ENCODE measurements at regions not wholly inside any gene's neighbourhood (a gene's known extent, or its start where the extent isn't known, plus 50 kb on each side); places are given as distances from the start of the nearest gene placed in this dataset.
"Not testable (repeated sequence)": the region's sequence is repeated elsewhere in the genome, so short reads cannot be mapped to it uniquely, and the experiment has no call there.

DNA sequence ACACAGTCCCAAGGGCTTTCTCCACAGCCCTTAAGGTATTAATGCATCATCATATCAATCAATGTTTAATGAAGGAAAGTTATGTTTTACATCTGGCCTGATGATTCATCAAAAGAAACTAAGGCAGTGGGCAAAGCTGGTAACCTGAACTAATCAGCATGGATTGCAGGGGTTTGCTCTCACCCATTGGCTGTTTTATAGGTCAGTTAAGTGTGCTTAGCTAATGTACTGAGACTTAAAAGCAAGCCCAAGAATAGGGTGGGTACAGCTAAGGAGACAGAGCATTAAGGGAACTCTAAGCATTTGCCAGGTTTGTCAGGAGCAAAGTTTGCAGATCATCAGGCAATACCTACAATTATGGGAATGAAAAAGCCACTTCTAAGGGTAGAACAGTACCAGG, 1247.6 kb downstream of the CDH8 start:
- no peak overlapping the region for H3K4me3 ChIP-seq
- DNase-seq (ENCODE audit: low spot score in 2 of 2), result no peak
- H3K27ac ChIP-seq, result no peak overlapping the region
- no peaks in the 10 kb centered on the region for H3K36me3 ChIP-seq
- H3K27me3 ChIP-seq, result no peaks in the 10 kb centered on the region
- H3K9me3 ChIP-seq, result no peaks in the 10 kb centered on the region
- no peak for TF ChIP-seq POLR2A (IDR thresholded peaks at IDR 0.05)
- TF ChIP-seq EP300 (IDR thresholded peaks at IDR 0.05), result no peak
- no peak for TF ChIP-seq POLR2AphosphoS5 (IDR thresholded peaks at IDR 0.05)
- TF ChIP-seq, protein P1, sequence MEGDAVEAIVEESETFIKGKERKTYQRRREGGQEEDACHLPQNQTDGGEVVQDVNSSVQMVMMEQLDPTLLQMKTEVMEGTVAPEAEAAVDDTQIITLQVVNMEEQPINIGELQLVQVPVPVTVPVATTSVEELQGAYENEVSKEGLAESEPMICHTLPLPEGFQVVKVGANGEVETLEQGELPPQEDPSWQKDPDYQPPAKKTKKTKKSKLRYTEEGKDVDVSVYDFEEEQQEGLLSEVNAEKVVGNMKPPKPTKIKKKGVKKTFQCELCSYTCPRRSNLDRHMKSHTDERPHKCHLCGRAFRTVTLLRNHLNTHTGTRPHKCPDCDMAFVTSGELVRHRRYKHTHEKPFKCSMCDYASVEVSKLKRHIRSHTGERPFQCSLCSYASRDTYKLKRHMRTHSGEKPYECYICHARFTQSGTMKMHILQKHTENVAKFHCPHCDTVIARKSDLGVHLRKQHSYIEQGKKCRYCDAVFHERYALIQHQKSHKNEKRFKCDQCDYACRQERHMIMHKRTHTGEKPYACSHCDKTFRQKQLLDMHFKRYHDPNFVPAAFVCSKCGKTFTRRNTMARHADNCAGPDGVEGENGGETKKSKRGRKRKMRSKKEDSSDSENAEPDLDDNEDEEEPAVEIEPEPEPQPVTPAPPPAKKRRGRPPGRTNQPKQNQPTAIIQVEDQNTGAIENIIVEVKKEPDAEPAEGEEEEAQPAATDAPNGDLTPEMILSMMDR (IDR thresholded peaks at IDR 0.05), result no peak
- no peaks in the 10 kb centered on the region for H3K4me1 ChIP-seq

DNA sequence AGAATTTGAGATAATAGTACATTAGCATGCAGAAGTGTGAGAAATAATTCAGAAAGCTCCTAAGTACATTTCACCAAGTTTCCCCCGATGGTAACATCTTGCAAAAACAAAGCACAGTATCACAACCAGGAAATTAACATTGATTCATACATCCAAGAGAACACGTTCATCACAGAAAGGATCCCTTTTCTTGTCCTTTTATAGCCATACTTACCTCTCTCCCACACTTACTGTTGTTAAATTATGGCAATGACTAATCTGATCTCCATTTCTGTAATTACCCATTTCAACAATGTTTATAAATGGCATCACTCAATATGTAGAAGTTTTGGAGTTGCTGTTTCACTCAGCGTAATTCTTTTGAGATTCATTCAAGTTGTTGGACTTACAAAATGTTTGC, 1260.0 kb downstream of the CDH8 start:
- 64% methylated on average over 3 of the region's 3 CpGs for WGBS
- DNase-seq (ENCODE audit: low spot score in 2 of 2), result no peak

DNA sequence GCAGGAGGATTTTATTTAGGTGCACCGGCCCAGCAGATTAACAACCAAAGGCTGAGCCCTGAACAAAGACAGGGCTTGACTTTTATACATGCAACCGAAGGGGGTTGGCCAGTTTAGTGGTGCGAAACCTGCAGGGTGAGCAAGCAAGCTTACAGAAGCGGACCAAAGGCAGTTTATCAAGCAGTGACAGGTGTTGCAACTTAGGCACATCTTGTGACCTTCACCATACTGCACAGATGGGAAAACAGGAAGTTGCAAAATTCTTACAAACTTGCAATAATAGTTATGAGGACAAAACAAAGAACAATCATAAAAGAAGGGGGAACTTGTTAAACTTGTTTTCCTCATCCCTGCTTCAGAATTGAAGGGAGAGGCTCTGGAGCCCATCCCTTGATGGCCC, 1265.1 kb downstream of the CDH8 start:
- Histone ChIP-seq H3K4me3 (no peak overlapping the region), H3K9me3 (no peaks in the 10 kb centered on the region), H3K4me1 (no peaks in the 10 kb centered on the region), H3K27ac (no peak overlapping the region), H3K27me3 (no peaks in the 10 kb centered on the region), H3K36me3 (no peaks in the 10 kb centered on the region)
- no peak for TF ChIP-seq POLR2A (IDR thresholded peaks at IDR 0.05)
- no peak for TF ChIP-seq EP300 (IDR thresholded peaks at IDR 0.05)
- TF ChIP-seq, protein P1 (IDR thresholded peaks at IDR 0.05), result no peak
- no peak for TF ChIP-seq POLR2AphosphoS5 (IDR thresholded peaks at IDR 0.05)
- no peak for DNase-seq (ENCODE audit: low spot score in 2 of 2)
- 84% methylated on average over 4 of the region's 4 CpGs for WGBS

More for the DNA sequence above, 1260.0 kb downstream of the CDH8 start:
- Histone ChIP-seq H3K36me3 (no peaks in the 10 kb centered on the region), H3K9me3 (no peaks in the 10 kb centered on the region), H3K4me1 (no peaks in the 10 kb centered on the region), H3K27ac (no peak overlapping the region), H3K27me3 (no peaks in the 10 kb centered on the region), H3K4me3 (no peak overlapping the region)
- TF ChIP-seq POLR2AphosphoS5 (IDR thresholded peaks at IDR 0.05) (no peak), POLR2A (IDR thresholded peaks at IDR 0.05) (no peak)
- TF ChIP-seq, protein P1 (IDR thresholded peaks at IDR 0.05), result no peak

DNA sequence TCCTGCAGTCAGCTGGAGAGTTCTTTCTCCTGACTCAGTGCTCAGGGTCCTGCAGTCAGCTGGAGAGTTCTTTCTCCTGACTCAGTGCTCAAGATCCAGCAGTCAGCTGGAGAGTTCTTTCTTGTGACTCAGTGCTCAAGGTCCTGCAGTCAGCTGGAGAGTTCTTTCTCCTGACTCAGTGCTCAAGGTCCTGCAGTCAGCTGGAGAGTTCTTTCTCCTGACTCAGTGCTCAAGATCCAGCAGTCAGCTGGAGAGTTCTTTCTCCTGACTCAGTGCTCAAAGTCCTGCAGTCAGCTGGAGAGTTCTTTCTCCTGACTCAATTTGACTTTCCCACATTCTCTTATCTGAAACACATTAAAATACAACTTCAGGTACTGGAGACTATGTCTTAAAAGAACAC, 1265.9 kb downstream of the CDH8 start:
- not testable (repeated sequence) for H3K9me3 ChIP-seq; H3K4me1 ChIP-seq; DNase-seq (ENCODE audit: low spot score in 2 of 2); H3K27ac ChIP-seq; H3K36me3 ChIP-seq; H3K4me3 ChIP-seq; H3K27me3 ChIP-seq

DNA sequence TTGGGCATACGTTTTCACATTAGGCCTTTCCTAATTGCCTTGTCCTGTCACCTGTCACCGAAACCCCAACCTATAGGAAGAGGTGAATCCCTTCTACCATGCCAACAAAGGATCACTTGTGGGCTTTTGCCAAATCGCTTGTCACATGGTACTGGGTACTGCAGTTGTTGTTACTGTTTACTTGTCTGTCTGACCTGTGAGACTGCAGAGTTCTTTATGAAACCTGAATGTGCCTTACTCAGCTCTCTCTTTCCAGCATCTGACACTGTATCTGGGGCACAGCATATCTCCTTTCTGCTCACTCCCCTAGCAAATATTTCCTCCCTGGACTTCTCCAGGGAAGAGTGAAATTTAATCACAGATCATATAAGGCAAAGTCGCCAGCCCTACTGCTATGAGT, 1272.4 kb downstream of the CDH8 start:
- Histone ChIP-seq H3K27ac (no peak overlapping the region), H3K9me3 (no peaks in the 10 kb centered on the region), H3K4me1 (no peaks in the 10 kb centered on the region), H3K27me3 (no peaks in the 10 kb centered on the region), H3K4me3 (no peak overlapping the region), H3K36me3 (no peaks in the 10 kb centered on the region)
- no peak for DNase-seq (ENCODE audit: low spot score in 2 of 2)
- WGBS, result 91% methylated on average over 4 of the region's 4 CpGs
- no peak for TF ChIP-seq POLR2AphosphoS5 (IDR thresholded peaks at IDR 0.05)
- no peak for TF ChIP-seq POLR2A (IDR thresholded peaks at IDR 0.05)
- TF ChIP-seq, protein P1 (IDR thresholded peaks at IDR 0.05), result no peak
- no peak for TF ChIP-seq EP300 (IDR thresholded peaks at IDR 0.05)

DNA sequence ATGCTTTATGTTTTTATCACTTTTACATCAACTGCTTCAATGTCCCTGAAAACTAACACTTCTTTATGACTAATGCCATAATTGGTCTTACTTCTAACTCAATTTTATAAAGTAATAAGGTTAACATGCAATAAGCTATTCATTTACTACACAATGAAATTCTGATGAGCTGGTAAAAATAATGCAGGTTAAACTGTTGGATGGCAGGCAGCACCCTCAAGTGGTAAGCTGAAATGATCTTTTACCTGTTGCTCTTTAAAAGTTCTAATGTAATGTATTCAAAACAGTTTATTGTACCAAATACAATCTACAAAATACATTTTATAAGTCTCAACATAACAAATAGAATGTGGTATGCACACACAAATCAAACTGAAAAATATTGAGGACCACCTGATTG, 1280.3 kb downstream of the CDH8 start:
- H3K4me1 ChIP-seq, result no peaks in the 10 kb centered on the region
- no peaks in the 10 kb centered on the region for H3K27me3 ChIP-seq
- H3K27ac ChIP-seq, result no peak overlapping the region
- TF ChIP-seq POLR2AphosphoS5 (IDR thresholded peaks at IDR 0.05) (no peak), POLR2A (IDR thresholded peaks at IDR 0.05) (no peak), EP300 (IDR thresholded peaks at IDR 0.05) (no peak)
- TF ChIP-seq, protein P1 (IDR thresholded peaks at IDR 0.05), result no peak
- no peaks in the 10 kb centered on the region for H3K36me3 ChIP-seq
- H3K4me3 ChIP-seq, result no peak overlapping the region
- no peak for DNase-seq (ENCODE audit: low spot score in 2 of 2)
- H3K9me3 ChIP-seq, result no peaks in the 10 kb centered on the region
